ENCODE measurements at regions not wholly inside any gene's neighbourhood (a gene's known extent, or its start where the extent isn't known, plus 50 kb on each side); places are given as distances from the start of the nearest gene placed in this dataset. TPM values are rescaled to one million over a fixed set of nuclear protein-coding genes. Genes with fewer than 3 reads are reported as not detected.

- Mint-ChIP-seq H3K4me3 (no peak overlapping the region), H3K27ac (no peak overlapping the region), H3K27me3 (ENCODE audit: low read depth) (no peaks in the 10 kb centered on the region), H3K36me3 (ENCODE audit: insufficient read depth in 1 of 3, low read depth in 3 of 3) (no peaks in the 10 kb centered on the region; a peak in 1 of 7 replicates), H3K9me3 (no peaks in the 10 kb centered on the region; a peak in 1 of 5 replicates), H3K4me1 (peaks cover 13 to 22% of the 10 kb centered on the region in 2 experiments)
- Histone ChIP-seq H3K23ac (ENCODE audit: insufficient read length, low read depth, low read length) (no peak overlapping the region), H2BK5ac (ENCODE audit: insufficient read length, low read length) (no peak overlapping the region), H3T11ph (ENCODE audit: low read length) (no peak overlapping the region), H3K79me1 (ENCODE audit: insufficient read depth, low read depth, low read length, poor library complexity, severe bottlenecking) (no peaks in the 10 kb centered on the region), H3K9ac (ENCODE audit: extremely low read depth, insufficient read length, low read length) (no peak overlapping the region), H4K5ac (ENCODE audit: insufficient read length, low read depth, low read length) (no peak overlapping the region), H4K91ac (ENCODE audit: insufficient read length, low read depth, low read length) (no peak overlapping the region), H2BK15ac (ENCODE audit: low read depth, low read length) (no peak overlapping the region), H4K8ac (replicated peaks; ENCODE audit: insufficient read length, low read depth, low read length) (no peak overlapping the region), H2AFZ (ENCODE audit: low read length) (no peak overlapping the region), H3K9me3 (ENCODE audit: control insufficient read depth, low read depth, low read length) (no peaks in the 10 kb centered on the region), H3K27me3 (ENCODE audit: insufficient read depth, low read length) (no peaks in the 10 kb centered on the region), H3K4ac (ENCODE audit: low read depth, low read length) (no peak overlapping the region), H2BK120ac (ENCODE audit: low read depth, low read length, poor library complexity, severe bottlenecking) (no peak overlapping the region), H2BK12ac (ENCODE audit: insufficient read length, low read depth, low read length) (no peak overlapping the region), H2BK20ac (ENCODE audit: low read depth, low read length, poor library complexity, severe bottlenecking) (no peak overlapping the region), H3K27ac (ENCODE audit: insufficient read length, low read depth, low read length) (no peak overlapping the region), H3K56ac (ENCODE audit: insufficient read length, low read depth, low read length) (no peak overlapping the region), H4K20me1 (ENCODE audit: control insufficient read depth, insufficient read depth, insufficient read length) (no peaks in the 10 kb centered on the region), H2AK5ac (ENCODE audit: insufficient read length, low read length) (no peak overlapping the region), H3K4me2 (ENCODE audit: insufficient read depth, insufficient read length, low read length) (no peak overlapping the region), H3K23me2 (ENCODE audit: insufficient read length, low read depth, low read length, poor library complexity, severe bottlenecking) (no peaks in the 10 kb centered on the region), H3K18ac (ENCODE audit: insufficient read length, low read depth, low read length) (no peak overlapping the region), H3K4me1 (ENCODE audit: insufficient read depth, low read length) (0 out of 2 replicates have a peak, but pooled peaks cover under 1% of the 10 kb centered on the region), H3K79me2 (ENCODE audit: insufficient read depth, low read length) (no peaks in the 10 kb centered on the region), H3K14ac (ENCODE audit: insufficient read depth, low read length) (no peak overlapping the region)
- DNase-seq, result no peak
- WGBS (ENCODE audit: extremely low coverage, insufficient read length, low lambda C conversion rate), result no CpG with 5 or more reads among the region's 1 CpG
- no peak for TF ChIP-seq CTCF (conservative IDR thresholded peaks at IDR 0.05)
These were observed 49.9 kb upstream of the KLF6 start for GRCh38 chr10:3834947-3835346.

Small RNAs in the stretch of these regions (microRNA-seq; reads per million reads assigned to microRNA genes)
- not detected for gene MIR6078 (ENCODE audit: borderline microRNAs expressed)
